Islet of Langerhans (tissue), 1 donor: ENCODE measurements at regions not wholly inside any gene's neighbourhood (a gene's known extent, or its start where the extent isn't known, plus 50 kb on each side); places are given as distances from the start of the nearest gene placed in this dataset.

Source experiments
- FAIRE-seq: peaks from one replicate; lab custom pipeline; 2011; peaks lifted over from hg19 to GRCh38; lab: Jason Lieb, UNC

DNA sequence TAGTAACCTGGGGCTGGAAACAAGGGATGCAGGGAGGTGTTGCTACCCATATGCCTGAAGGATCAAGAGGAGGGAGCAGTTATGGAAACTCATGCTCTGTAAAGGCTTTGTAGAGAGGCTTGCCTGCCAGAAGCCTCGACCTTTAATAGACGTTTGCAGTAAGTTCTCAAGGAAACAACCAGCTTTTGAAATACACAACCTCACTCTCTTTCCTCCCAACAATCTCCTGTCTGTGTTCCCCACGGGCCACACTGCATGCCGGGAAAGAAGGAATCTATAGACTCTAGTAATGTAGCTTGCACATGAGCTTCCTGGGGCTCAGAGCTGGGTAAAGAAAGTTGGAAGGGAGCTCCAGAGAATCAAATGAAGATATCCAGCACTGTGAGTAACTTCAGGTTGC lies 101.6 kb upstream of the PACRGL start:
- no peak for FAIRE-seq

DNA sequence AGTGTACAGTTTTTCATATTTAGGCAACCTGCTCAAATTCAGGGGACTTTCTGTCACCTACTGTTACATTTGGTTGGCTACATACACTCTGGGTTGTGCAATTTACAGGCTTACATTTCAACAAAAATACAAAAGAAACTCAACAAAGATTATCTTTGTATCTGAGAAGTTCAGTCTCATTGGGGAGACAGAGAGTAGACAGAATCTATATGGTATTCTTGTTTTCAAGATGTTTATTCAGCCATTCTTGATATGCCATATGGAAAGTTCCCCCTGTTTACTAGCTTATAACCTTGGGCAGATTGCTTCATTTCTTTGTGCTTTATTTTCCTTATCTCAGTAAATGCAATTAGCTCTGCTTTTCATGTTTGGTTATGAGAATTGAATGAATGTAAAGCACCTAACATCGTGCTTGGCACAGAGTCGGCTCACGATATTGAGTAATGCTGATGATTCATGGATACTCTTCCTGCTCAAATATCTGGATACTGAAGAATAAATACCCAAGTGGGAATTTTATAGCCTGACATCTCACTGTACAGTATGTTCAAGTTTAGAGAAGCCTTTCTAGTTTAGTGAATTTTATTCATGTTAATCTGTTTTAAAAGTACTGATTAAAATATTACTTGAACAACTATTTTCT lies 96.5 kb upstream of the PACRGL start:
- no peak for FAIRE-seq

DNA sequence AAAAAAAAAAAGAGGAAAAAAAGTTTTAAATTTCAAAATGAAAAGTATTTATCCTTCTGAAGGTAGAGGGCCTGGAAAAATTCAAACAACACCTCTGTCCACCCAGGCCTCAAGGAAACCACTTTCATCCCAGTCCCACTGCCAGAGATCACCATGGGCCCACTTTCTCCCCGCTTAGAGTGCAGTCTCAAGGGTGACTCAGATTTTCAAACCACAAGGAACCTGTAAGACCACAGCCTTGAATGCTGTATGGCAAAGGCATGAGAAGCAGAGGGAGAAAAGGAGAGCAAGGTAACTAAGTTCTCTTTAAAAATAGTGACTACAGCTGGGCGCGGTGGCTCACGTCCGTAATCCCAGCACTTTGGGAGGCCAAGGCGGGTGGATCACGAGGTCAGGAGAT lies 87.9 kb upstream of the PACRGL start:
- FAIRE-seq: no peak

DNA sequence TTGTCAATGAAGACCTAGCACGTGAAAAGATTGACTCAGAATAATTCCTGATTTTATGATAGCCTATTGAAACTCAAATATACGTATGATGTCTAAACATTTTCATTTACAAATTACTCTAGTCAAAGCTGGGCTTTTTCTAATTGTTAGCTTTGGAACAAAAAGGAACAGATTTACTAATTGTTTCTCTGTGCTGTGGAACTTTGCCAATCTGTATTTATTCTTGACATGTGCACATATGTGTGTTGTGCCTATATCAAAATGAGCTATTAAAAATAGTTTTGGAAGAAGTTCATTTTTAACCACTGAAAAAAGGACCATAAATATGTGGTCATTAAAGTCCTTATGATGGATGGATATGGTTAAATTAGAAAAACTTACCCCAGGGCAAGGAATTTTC lies 85.4 kb upstream of the PACRGL start:
- no peak for FAIRE-seq

DNA sequence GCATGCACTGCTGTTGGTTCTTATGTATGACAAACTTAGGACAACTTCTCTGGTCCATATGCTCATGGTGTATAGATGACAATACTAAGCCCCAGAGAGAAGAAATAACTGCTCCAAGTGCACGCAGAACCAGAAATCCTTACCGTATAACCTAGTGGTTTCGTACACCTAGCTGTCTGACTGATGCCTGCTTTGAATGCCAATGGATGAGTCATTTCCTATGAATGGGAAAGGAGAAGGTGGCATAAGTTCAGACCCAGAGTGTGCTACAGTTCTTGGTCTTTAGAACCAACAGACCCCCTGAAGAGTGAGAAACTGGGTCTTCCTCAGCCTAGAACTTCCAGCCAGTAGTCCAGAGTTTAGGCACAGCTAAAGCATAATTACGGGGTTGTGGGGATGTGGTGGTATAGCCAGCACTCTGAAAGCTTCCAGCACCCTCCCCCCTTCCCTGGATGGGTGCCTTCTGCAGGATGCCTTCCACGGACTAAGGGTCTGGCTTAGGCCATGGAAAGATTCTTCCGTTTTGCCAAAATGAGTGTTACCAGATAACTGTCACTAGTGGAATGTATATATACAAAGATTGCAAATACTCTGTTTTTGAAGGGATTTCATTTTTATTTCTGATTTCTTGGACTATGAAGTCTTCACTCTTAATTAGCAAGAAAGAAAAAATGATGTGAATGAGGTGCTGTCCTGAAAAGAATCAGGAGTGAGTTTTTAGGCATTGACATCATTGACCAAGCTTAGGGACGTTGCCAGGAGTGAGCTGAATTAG lies 84.6 kb upstream of the PACRGL start:
- no peak for FAIRE-seq

DNA sequence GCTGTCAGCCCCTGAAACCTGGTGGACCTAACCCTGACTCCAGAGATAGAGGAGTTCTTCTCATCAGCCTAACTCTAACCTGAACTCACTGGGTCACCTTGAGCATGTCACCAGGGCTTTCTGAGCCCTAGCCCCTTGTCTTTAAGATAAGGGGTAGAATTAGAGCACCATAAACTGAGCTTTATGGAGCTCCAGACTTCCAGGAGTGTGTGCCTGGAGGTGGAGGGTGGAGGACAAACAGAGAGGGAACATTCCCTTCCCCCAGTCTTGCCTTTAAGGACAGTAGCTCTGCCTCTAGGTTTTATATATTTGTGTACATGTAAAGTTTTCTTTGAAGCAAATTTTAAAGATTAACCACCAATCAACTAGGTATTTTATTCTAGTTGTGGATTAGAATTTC lies 83.9 kb upstream of the PACRGL start:
- no peak for FAIRE-seq

DNA sequence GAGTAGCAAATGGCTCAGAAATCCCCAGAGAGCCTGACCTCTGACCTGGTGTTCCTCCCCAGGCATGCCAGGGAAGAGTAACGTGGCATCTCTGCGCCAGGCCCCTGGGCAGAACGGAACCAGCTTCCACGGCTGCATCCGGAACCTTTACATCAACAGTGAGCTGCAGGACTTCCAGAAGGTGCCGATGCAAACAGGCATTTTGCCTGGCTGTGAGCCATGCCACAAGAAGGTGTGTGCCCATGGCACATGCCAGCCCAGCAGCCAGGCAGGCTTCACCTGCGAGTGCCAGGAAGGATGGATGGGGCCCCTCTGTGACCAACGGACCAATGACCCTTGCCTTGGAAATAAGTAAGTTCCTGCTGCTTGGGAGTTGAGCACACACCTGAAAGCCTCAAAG lies 83.4 kb upstream of the PACRGL start:
- no peak for FAIRE-seq

DNA sequence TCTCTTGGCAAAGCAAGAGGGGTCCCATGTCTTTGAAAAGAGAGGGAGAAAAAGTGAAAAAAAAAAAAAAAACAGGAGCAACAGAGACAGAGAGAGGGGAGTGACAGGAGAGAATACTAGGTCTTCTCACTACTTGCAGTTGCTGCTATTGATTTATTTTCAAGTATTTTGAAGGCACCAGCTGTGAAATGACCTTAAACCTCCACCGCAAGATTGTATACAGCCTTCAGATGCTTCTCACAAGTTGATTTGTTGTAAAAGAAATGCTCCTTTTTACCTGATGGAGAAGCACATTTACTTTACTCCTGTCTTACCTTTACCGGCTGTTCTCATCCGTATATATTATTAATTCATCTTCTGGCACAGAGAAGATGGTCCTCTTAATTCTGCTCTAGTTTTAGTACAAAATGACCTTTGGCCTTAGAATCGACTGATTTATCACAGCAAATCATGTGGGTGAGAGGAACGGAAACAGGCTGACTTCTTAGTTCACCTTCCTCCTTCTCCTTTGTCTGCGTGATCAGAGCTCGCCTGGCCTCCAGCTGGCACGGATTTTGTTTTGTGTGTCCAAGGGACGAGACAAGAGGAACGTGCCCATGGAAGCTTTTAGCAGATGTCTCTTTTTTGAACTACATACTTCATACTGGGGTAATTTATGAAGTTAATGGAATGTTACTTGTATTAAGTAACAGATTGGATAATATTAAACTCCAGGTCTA lies 82.4 kb upstream of the PACRGL start:
- peak; percentile 17 for FAIRE-seq

DNA sequence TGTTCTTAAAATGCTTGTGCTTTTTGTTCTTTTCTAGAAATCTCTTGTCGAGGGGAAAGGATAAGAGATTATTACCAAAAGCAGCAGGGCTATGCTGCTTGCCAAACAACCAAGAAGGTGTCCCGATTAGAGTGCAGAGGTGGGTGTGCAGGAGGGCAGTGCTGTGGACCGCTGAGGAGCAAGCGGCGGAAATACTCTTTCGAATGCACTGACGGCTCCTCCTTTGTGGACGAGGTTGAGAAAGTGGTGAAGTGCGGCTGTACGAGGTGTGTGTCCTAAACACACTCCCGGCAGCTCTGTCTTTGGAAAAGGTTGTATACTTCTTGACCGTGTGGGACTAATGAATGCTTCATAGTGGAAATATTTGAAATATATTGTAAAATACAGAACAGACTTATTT lies 81.5 kb upstream of the PACRGL start:
- no peak for FAIRE-seq

DNA sequence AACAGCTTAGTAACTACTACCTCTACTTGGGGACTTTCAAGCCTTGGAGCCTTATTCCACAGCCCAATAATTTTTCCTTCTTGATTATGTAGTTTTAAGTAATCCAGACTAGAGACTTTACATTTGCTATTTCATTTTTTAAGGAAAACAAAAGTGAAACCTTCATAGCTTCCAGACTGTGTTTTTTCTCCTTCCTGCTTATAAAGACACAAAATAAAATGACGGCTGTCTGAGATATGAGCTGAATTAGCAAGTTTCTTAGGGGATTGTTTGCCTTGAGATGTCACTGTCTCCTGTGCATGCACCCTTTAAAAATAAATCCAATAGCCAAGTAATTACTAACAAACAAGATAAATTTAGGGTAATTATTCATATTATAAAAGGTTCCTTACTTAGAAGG lies 78.8 kb upstream of the PACRGL start:
- peak; percentile 68 for FAIRE-seq

DNA sequence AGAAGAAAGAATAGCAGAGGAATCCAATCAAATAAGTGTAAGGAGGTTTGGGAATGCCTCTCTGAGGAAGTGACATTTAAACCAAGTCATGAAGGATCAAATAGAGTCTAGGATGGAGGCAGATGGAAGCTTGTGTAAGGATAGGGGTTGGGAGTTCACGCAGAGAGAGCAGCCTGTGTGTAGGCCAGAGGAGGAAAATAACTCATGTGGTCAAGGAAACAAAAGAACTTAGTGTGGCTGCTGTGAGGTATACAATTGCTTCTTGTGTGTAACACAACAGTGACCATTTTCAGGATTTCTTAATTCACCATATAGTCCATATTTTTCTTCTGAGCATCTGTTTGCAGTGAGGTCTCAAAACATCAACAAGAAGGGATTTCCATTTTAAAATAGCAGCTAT lies 77.6 kb upstream of the PACRGL start:
- FAIRE-seq: no peak

DNA sequence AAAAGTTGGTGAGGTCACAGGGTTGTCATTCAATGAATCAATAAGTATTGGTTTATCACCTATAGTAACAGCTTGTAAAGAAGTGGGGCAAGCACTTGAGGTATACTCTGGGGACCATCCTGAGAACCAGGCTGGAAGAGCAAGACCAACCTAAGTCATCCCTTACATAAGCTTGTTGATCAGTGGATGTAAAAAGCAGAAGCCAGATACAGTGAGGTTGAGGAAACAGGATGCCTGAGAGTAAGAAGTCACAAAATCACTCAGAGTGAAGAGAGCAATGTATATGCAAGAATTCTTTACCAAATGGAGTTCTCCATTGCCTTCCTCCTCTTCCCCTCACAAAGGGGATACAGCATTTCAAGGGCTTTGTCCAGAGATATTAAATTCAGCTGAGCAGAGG lies 76.3 kb upstream of the PACRGL start:
- no peak for FAIRE-seq

DNA sequence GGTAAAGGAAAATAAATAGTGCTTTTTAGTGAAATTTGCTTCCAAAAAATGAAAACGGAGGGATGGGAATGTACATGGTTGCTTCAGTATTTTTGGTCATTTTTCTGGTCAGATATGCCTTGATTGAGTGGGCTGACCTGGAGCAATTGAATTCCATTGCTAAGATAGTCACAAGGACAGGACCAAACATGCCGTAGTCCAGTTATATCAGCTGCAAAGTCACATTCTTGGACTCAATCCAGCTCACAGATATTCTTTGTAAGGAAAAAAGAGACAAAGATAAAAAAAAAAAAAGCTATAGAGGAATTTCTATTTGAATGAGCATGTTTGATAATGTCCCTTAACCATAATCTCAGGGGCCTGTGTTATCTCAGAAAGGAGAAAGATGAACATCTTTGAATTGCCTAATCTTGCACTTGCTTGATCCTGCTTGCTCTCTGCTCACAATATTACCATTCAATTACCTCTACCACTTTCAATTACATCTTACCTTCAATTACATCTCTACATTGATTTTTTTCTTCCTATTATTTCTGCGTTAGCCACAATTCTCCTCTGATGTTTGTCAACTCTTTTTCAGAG lies 75.4 kb upstream of the PACRGL start:
- FAIRE-seq: no peak

DNA sequence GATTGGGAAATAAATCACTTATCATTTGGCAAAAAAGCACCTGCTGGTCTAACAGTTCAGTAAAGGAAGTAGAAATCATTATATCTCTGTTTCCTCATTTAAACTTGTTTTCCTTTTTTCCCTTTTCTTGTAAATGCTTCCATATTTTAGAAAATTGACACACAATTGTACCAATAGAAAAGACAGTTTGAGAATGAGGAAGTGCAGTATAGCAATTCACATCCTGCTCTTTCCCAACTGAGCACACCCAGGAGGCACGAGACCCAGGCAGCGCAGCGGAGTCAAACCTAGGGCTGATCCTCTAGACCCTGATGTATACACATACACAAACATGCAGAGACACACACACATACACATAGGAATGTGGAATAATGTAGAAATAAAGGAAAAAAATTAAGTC lies 74.8 kb upstream of the PACRGL start:
- FAIRE-seq: no peak

DNA sequence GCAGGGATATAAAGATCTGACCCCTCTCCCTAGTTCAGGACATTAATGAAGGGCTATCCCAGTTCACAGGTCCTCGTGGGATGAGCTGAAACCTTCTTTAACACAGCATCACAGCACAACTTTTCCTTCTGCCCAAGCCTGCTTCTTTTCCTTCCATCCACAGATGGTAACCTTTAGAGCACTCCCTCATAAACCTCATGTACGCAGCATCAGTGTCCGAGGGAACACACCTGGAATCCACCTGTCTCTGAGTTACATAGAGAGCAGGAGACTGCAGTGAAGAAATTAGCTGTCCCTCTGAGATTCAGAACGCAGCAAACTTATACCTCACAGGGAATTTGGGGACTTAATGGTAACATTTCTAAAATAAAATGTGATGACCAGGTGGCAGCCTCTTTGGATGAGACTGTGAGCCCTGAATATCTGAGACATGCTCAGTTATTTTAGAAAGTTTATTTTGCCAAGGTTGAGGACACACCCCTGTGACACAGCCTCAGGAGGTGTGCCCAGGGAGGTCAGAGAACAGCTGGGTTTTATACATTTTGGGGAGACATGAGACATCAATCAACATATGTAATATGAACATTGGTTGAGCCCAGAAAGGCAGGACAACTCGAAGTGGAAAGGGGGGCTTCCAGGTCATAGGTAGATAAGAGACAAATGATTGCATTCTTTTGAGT lies 73.8 kb upstream of the PACRGL start:
- no peak for FAIRE-seq

DNA sequence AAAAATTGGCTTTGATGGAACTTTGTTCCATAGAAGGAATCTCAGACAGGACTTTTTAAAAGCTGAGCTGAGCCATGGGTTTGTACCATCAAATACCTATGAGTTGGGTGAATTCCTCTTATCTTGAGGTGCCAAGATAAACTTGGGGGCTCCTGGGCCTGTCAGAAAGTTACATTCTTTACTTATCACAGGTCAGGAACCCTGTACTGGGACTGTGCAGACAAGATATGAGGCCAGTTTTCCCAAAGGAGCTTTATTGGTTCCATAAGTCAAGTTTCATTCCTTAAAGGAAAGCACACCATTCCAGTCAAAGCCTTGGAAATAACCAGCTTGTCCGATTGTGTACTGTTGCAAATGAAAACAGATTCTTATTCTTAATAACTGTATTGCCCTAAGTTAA lies 72.4 kb upstream of the PACRGL start:
- no peak for FAIRE-seq

DNA sequence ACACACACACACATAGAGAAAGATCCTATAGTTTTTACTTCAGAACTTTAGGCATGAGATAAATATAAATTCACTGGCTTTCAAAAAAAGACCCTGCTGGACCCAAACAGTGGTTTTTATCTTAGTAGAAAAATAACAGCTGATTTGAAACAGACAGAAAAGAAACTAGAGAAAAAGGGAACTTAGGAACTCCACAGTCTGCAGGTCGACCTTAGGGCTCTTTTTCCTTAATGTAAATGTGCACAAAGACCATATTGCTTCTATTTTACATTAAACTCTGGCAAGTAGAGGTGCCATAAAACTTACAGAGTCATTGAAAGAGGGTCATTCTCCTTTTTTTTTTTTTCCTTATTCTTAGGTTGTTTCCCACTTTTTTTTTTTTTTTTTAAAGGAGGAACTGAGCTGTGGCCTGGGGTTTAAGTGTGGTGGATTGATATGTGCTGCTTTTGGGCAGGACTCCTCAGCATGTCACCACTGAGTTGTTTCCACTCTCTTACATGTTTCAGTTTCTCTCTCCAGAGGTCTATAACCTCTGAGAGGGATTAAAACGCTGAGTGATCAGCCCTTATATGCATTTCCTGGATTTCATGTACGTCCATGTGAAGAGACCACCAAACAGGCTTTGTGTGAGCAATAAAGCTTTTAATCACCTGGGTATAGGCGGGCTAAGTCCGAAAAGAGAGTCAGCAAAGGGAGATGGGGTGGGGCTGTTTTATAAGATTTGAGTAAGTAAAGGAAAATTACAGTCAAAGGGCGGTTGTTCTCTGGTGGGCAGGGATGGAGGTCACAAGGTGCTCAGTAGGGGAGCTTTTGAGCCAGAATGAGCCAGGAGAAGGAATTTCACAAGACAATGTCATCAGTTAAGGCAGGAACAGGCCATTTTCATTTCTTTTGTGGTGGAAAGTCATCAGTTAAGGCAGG lies 70.8 kb upstream of the PACRGL start:
- FAIRE-seq: no peak

DNA sequence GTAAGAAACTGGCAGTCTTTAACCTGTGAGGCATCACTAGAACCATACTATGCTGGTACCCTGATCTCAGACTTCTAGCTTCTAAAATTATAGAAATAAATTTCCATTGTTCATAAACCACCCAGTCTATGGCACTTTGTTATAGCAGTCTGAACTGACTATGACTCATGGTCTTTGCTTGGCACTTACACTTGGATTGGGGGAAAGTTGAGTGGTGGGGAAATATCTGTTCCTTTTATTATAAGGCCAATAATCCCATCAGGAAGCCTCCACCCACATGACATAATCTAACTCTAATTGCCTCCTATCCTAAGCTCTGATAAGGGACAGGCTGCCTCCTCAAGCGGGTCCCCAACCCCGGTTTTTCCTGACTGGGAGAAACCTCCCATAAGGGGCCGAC lies 61.4 kb upstream of the PACRGL start:
- FAIRE-seq: no peak

DNA sequence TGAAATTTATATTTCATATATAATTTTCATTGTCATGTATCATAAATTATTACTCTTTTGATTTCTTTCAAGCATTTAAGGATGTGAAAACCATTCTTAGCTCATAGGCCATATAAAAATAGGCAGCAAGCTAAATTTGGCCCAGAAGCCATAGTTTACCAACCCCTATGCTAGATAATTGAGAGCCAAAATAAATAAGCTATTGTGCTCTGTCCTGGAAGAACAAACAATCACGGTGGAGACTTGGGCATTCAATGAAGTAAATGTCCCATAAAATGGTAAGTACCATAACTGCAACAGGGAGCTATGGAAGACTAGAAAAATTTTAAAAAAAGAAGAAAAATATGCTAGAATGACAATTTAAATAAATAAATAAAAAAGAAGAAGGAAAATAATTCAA lies 60.9 kb upstream of the PACRGL start:
- FAIRE-seq: no peak

DNA sequence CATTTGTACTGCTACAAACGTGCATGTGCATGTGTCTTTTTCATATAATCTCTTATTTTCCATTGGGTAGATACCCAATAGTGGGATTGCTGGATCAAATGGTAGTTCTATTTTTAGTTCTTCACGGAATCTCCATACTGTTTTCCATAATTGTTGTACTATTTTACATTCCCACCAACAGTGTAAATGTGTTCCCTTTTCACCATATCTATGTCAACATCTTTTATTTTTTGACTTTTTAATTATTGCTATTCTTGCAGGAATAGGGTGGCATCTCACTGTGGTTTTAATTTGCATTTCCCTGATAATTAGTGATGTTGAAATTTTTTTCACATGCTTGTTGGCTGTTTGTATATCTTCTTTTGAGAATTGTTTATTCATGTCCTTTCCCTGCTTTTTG lies 59.3 kb upstream of the PACRGL start:
- FAIRE-seq: no peak

DNA sequence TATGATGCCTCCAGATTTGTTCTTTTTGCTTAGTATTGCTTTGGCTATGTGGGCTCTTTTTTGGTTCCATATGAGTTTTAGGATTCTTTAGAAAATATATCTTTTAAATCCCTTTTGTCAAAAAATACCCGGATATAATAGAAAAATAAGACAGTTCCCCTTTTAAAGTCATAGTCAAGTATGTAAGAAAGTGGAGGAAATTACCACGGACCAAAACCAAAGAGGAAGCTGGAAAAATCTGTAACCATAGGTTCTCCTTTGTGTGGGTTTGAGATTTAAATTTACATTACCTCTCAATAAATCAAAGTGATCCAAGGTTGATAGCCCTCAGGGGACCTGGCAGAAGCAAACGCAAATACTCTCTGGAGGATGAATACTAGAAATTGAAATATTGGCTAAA lies 58.3 kb upstream of the PACRGL start:
- no peak for FAIRE-seq

DNA sequence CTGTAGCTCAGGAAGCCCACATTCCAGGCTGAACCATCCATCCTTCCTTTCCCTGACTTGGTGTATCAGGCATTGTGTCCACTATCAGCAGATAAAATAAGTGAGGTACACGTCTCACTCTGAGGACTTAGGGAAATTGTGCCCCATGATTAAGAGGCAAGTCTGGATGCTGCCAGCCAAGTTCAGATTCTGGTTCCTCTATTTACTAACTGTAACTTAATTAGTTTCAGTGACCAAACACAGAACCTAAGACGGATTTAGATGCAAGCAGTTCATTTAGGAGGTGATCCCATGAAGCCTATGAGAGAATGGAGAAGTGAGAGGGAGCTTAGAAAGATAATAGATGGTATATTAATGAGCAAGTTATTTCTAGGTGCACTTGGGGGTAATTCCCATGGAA lies 56.6 kb upstream of the PACRGL start:
- no peak for FAIRE-seq
